Suprapubic skin (tissue), 4 donors: ENCODE measurements at regions not wholly inside any gene's neighbourhood (a gene's known extent, or its start where the extent isn't known, plus 50 kb on each side); places are given as distances from the start of the nearest gene placed in this dataset.
"Not testable (repeated sequence)": the region's sequence is repeated elsewhere in the genome, so short reads cannot be mapped to it uniquely, and the experiment has no call there.

Experiments used
- EP300 ChIP-seq: sonication (generic); formaldehyde crosslinking; IDR thresholded peaks from one replicate; pipeline ENCODE4 v1.6.1; 2017; ENCODE audit warnings: antibody characterized with exemption
- POLR2A ChIP-seq, 2 donors: fragments of 450-650 bp; IDR thresholded peaks; one replicate each; pipeline ENCODE4 v1.6.1; 2017; ENCODE audit warnings: antibody characterized with exemption in 2 of 2, mild to moderate bottlenecking in 2 of 2, moderate library complexity in 2 of 2
- POLR2AphosphoS5 ChIP-seq, 3 donors: sonication (generic); formaldehyde crosslinking; IDR thresholded peaks; one replicate each; pipeline ENCODE4 v1.6.1; 2017; ENCODE audit warnings: antibody characterized with exemption in 3 of 3
- TF ChIP-seq, protein P1 (sequence below), 2 donors: fragments of 200-600 bp in 1 of 2; fragments of 450-650 bp in 1 of 2; sonication (generic) in 1 of 2; IDR thresholded peaks; one replicate each; pipeline ENCODE4 v1.5.1; 2016 to 2019; ENCODE audit warnings: antibody characterized with exemption in 2 of 2, mild to moderate bottlenecking in 1 of 2, moderate library complexity in 1 of 2

- TF ChIP-seq, protein P1, sequence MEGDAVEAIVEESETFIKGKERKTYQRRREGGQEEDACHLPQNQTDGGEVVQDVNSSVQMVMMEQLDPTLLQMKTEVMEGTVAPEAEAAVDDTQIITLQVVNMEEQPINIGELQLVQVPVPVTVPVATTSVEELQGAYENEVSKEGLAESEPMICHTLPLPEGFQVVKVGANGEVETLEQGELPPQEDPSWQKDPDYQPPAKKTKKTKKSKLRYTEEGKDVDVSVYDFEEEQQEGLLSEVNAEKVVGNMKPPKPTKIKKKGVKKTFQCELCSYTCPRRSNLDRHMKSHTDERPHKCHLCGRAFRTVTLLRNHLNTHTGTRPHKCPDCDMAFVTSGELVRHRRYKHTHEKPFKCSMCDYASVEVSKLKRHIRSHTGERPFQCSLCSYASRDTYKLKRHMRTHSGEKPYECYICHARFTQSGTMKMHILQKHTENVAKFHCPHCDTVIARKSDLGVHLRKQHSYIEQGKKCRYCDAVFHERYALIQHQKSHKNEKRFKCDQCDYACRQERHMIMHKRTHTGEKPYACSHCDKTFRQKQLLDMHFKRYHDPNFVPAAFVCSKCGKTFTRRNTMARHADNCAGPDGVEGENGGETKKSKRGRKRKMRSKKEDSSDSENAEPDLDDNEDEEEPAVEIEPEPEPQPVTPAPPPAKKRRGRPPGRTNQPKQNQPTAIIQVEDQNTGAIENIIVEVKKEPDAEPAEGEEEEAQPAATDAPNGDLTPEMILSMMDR (IDR thresholded peaks at IDR 0.05): not testable (repeated sequence)
- not testable (repeated sequence) for TF ChIP-seq POLR2AphosphoS5 (IDR thresholded peaks at IDR 0.05); POLR2A (IDR thresholded peaks at IDR 0.05); EP300
These were observed 95.1 kb upstream of the TAS2R1 start for GRCh38 chr5:9725265-9725664.
